Thyroid gland (tissue), 4 donors: ENCODE measurements at regions not wholly inside any gene's neighbourhood (a gene's known extent, or its start where the extent isn't known, plus 50 kb on each side); places are given as distances from the start of the nearest gene placed in this dataset.
A peak's percentile ranks its signal among the peaks of the same experiment; 100 is the strongest.

Experiments used
- DNase-seq, 2 donors: peaks; one replicate each; pipeline ENCODE4 v3.0.0-alpha.2; 2019
- H3K27ac ChIP-seq, 3 donors: fragments of 200-600 bp; sonication (generic); 1 replicate in 2 of 3; 2 replicates in 1 of 3; pipeline ENCODE4 v1.5.1; 2016 to 2019; ENCODE audit warnings: mild to moderate bottlenecking in 1 of 3, moderate library complexity in 1 of 3
- H3K27me3 ChIP-seq: fragments of 200-600 bp; sonication (generic); one replicate; pipeline ENCODE4 v1.5.1; 2019
- H3K36me3 ChIP-seq, 2 donors: fragments of 200-600 bp; sonication (generic); one replicate each; pipeline ENCODE4 v1.5.1; 2016 to 2019
- H3K4me1 ChIP-seq, 2 donors: fragments of 200-600 bp; sonication (generic); one replicate each; pipeline ENCODE4 v1.5.1; 2017 to 2019
- H3K4me3 ChIP-seq, 3 donors: fragments of 200-600 bp; sonication (generic); replicated peaks in 1 of 3; 1 replicate in 2 of 3; 2 replicates in 1 of 3; pipeline ENCODE4 v1.5.1; 2016; ENCODE audit warnings: mild to moderate bottlenecking in 1 of 3
- H3K9me3 ChIP-seq: fragments of 200-600 bp; sonication (generic); one replicate; pipeline ENCODE4 v1.5.1; 2017
- CTCF ChIP-seq, 6 experiments: fragments of 200-600 bp in 3 of 6; fragments of 450-650 bp in 3 of 6; sonication (generic) in 3 of 6; IDR thresholded peaks; one replicate each; pipeline ENCODE4 v1.5.1; 2016 to 2019; ENCODE audit warnings: antibody characterized with exemption in 6 of 6, mild to moderate bottlenecking in 2 of 6, inconsistent platforms in 1 of 6, moderate library complexity in 1 of 6
- POLR2A ChIP-seq, 2 donors: fragments of 450-650 bp; IDR thresholded peaks; one replicate each; pipeline ENCODE4 v1.6.1; 2017; ENCODE audit warnings: antibody characterized with exemption in 2 of 2, mild to moderate bottlenecking in 2 of 2, moderate library complexity in 1 of 2
- WGBS, 2 donors: methylation state at CpG; one replicate each; pipeline ENCODE4 v1.1.5; 2017; 5-methylcytosine and 5-hydroxymethylcytosine counted together
- intact Hi-C: fragments of 100-400 bp; cut with DNase I; formaldehyde crosslinking; loops from one replicate; pipeline ENCODE4 v1.15.1; 2023

GRCh38 chr6:43948527-43949485, 178.4 kb downstream of the MRPL14 start:
- DNase-seq: no peak
- Histone ChIP-seq H3K9me3 (no peaks in the 10 kb centered on the region), H3K36me3 (no peaks in the 10 kb centered on the region), H3K4me1 (peaks cover 14 to 44% of the 10 kb centered on the region in 2 donors), H3K27ac (peak overlapping the region in 2 of 3 donors; percentile 17 to 40), H3K27me3 (no peaks in the 10 kb centered on the region), H3K4me3 (no peak overlapping the region)
- 81 to 90% methylated on average over 5 of the region's 5 CpGs for WGBS, 2 donors
- intact Hi-C loops: no loop called here
- TF ChIP-seq CTCF (IDR thresholded peaks at IDR 0.05) (no peak), POLR2A (IDR thresholded peaks at IDR 0.05) (no peak)

GRCh38 chr6:43947860-43948259, 177.8 kb downstream of the VEGFA start:
- no peak overlapping the region for H3K27ac ChIP-seq
- H3K36me3 ChIP-seq: no peaks in the 10 kb centered on the region
- no peak for DNase-seq
- peaks cover 23 to 52% of the 10 kb centered on the region in 2 donors for H3K4me1 ChIP-seq
- no peak overlapping the region for H3K4me3 ChIP-seq
- WGBS, 2 donors: 94 to 97% methylated on average over 3 of the region's 3 CpGs
- H3K9me3 ChIP-seq: no peaks in the 10 kb centered on the region
- intact Hi-C loops: no loop called here
- no peaks in the 10 kb centered on the region for H3K27me3 ChIP-seq
- no peak for TF ChIP-seq POLR2A (IDR thresholded peaks at IDR 0.05)

- no peak overlapping the region for H3K27ac ChIP-seq
- peaks cover 24 to 58% of the 10 kb centered on the region in 2 donors for H3K4me1 ChIP-seq
- no peak overlapping the region for H3K4me3 ChIP-seq
- no peaks in the 10 kb centered on the region for H3K36me3 ChIP-seq
- H3K27me3 ChIP-seq: no peaks in the 10 kb centered on the region
- 90 to 96% methylated on average over 4 of the region's 4 CpGs for WGBS, 2 donors
- no peaks in the 10 kb centered on the region for H3K9me3 ChIP-seq
- DNase-seq: no peak
- TF ChIP-seq CTCF (IDR thresholded peaks at IDR 0.05): no peak
- no peak for TF ChIP-seq POLR2A (IDR thresholded peaks at IDR 0.05)
- intact Hi-C loops: no loop called here
Observed at GRCh38 chr6:43946641-43947363, 176.8 kb downstream of the VEGFA start.

GRCh38 chr6:43945768-43946080, 175.7 kb downstream of the VEGFA start:
- WGBS, 2 donors: 94 to 96% methylated on average over 2 of the region's 2 CpGs
- H3K4me1 ChIP-seq: peaks cover 25 to 47% of the 10 kb centered on the region in 2 donors
- H3K27me3 ChIP-seq: no peaks in the 10 kb centered on the region
- no peaks in the 10 kb centered on the region for H3K9me3 ChIP-seq
- no peak for TF ChIP-seq POLR2A (IDR thresholded peaks at IDR 0.05)
- no peak for TF ChIP-seq CTCF (IDR thresholded peaks at IDR 0.05)
- no peak overlapping the region for H3K4me3 ChIP-seq
- intact Hi-C loops: no loop called here
- H3K27ac ChIP-seq: peak overlapping the region in 2 of 3 donors; percentile 4 to 36
- no peak for DNase-seq
- no peaks in the 10 kb centered on the region for H3K36me3 ChIP-seq

- Histone ChIP-seq H3K4me3 (no peak overlapping the region), H3K27me3 (no peaks in the 10 kb centered on the region), H3K27ac (peak overlapping the region; percentile 4 to 73 (median 40)), H3K9me3 (no peaks in the 10 kb centered on the region), H3K4me1 (peaks cover 23 to 47% of the 10 kb centered on the region in 2 donors), H3K36me3 (no peaks in the 10 kb centered on the region)
- intact Hi-C loops: no loop called here
- WGBS, 2 donors: 56 to 65% methylated on average over 2 of the region's 2 CpGs
- TF ChIP-seq POLR2A (IDR thresholded peaks at IDR 0.05): no peak
- no peak for TF ChIP-seq CTCF (IDR thresholded peaks at IDR 0.05)
- DNase-seq: peak; percentile 54 to 66
Observed at GRCh38 chr6:43944908-43945767, 175.1 kb downstream of the VEGFA start.
